Loucy (cell line): ENCODE measurements at regions not wholly inside any gene's neighbourhood (a gene's known extent, or its start where the extent isn't known, plus 50 kb on each side); places are given as distances from the start of the nearest gene placed in this dataset.

Source experiments
- H2AFZ ChIP-seq: fragments of 200-600 bp; sonication (generic); 2 replicates; pipeline ENCODE4 v1.6.0; 2016; ENCODE audit warnings: antibody characterized with exemption, mild to moderate bottlenecking, low read length, moderate library complexity
- H3F3A ChIP-seq: fragments of 200-600 bp; 2 replicates; pipeline ENCODE4 v1.6.0; 2016; ENCODE audit warnings: antibody characterized with exemption, low read depth, mild to moderate bottlenecking
- H3K27me3 ChIP-seq: fragments of 200-600 bp; sonication (generic); 2 replicates; pipeline ENCODE4 v1.6.1; 2014; ENCODE audit warnings: low read length, mild to moderate bottlenecking; ENCODE audit not compliant: insufficient read depth, poor library complexity, severe bottlenecking
- H3K36me3 ChIP-seq: fragments of 200-600 bp; sonication (generic); 2 replicates; pipeline ENCODE4 v1.6.1; 2016; ENCODE audit warnings: low read length; ENCODE audit not compliant: insufficient read depth
- H3K4me1 ChIP-seq: fragments of 200-600 bp; sonication (generic); 2 replicates; pipeline ENCODE4 v1.5.1; 2014; ENCODE audit warnings: low read length, mild to moderate bottlenecking; ENCODE audit not compliant: insufficient read depth, poor library complexity, severe bottlenecking
- H3K4me2 ChIP-seq: fragments of 200-600 bp; sonication (generic); 2 replicates; pipeline ENCODE4 v1.6.0; 2014; ENCODE audit warnings: antibody characterized with exemption, low read length, low read depth, mild to moderate bottlenecking; ENCODE audit not compliant: poor library complexity, severe bottlenecking
- H3K4me3 ChIP-seq: fragments of 200-600 bp; sonication (generic); 2 replicates; pipeline ENCODE4 v1.5.1; 2014; ENCODE audit warnings: low read length, mild to moderate bottlenecking, mixed read lengths; ENCODE audit not compliant: poor library complexity, severe bottlenecking
- H3K79me2 ChIP-seq: fragments of 200-600 bp; sonication (generic); 2 replicates; pipeline ENCODE4 v1.6.1; 2014; ENCODE audit warnings: low read length; ENCODE audit not compliant: insufficient read depth
- H3K9ac ChIP-seq: fragments of 200-600 bp; sonication (generic); 2 replicates; pipeline ENCODE4 v1.6.0; 2014; ENCODE audit warnings: mild to moderate bottlenecking, low read depth, low read length, moderate library complexity; ENCODE audit not compliant: poor library complexity, severe bottlenecking
- H3K9me2 ChIP-seq: fragments of 200-600 bp; sonication (generic); replicated peaks from 2 replicates; pipeline ENCODE4 v1.6.1; 2016; ENCODE audit warnings: low read depth, low read length, mixed read lengths
- H3K9me3 ChIP-seq: fragments of 200-600 bp; sonication (generic); 2 replicates; pipeline ENCODE4 v1.6.1; 2014; ENCODE audit warnings: mild to moderate bottlenecking, antibody characterized with exemption, low read length, low read depth; ENCODE audit not compliant: insufficient read depth
- H4K20me1 ChIP-seq: fragments of 200-600 bp; sonication (generic); 2 replicates; pipeline ENCODE4 v1.6.0; 2014; ENCODE audit warnings: antibody characterized with exemption, low read length, mild to moderate bottlenecking; ENCODE audit not compliant: insufficient read depth, poor library complexity, severe bottlenecking
- CTCF ChIP-seq: fragments of 200-600 bp; sonication (generic); conservative IDR thresholded peaks from 2 replicates; pipeline ENCODE4 v1.5.1; 2014; ENCODE audit warnings: mild to moderate bottlenecking, antibody characterized with exemption, low read length
- EZH2phosphoT487 ChIP-seq: fragments of 200-600 bp; IDR thresholded peaks from 2 replicates; pipeline ENCODE4 v1.6.1; 2018; ENCODE audit warnings: antibody characterized with exemption, mild to moderate bottlenecking, moderate library complexity, borderline replicate concordance

- no peaks in the 10 kb centered on the region for H4K20me1 ChIP-seq
- no peak overlapping the region for H3K9ac ChIP-seq
- H3K79me2 ChIP-seq: no peaks in the 10 kb centered on the region
- H3K36me3 ChIP-seq: no peaks in the 10 kb centered on the region
- no peak overlapping the region for H3K4me3 ChIP-seq
- H3K9me2 ChIP-seq: no peaks in the 10 kb centered on the region
- no peak overlapping the region for H3K4me2 ChIP-seq
- no peaks in the 10 kb centered on the region for H3F3A ChIP-seq
- H2AFZ ChIP-seq: no peak overlapping the region
- no peaks in the 10 kb centered on the region for H3K27me3 ChIP-seq
- no peaks in the 10 kb centered on the region; the same call in 1 of the 2 replicates for H3K9me3 ChIP-seq
- TF ChIP-seq EZH2phosphoT487 (no peak), CTCF (no peak)
- no peaks in the 10 kb centered on the region for H3K4me1 ChIP-seq
Observed at GRCh38 chr4:181498148-181498547, 745.1 kb upstream of the TENM3 start.

- no peaks in the 10 kb centered on the region for H3K9me2 ChIP-seq
- H3K27me3 ChIP-seq: no peaks in the 10 kb centered on the region
- H4K20me1 ChIP-seq: no peaks in the 10 kb centered on the region
- H2AFZ ChIP-seq: no peak overlapping the region
- H3K9me3 ChIP-seq: no peaks in the 10 kb centered on the region; the same call in 1 of the 2 replicates
- no peak overlapping the region for H3K4me2 ChIP-seq
- H3K4me3 ChIP-seq: no peak overlapping the region
- H3K79me2 ChIP-seq: no peaks in the 10 kb centered on the region
- TF ChIP-seq EZH2phosphoT487 (no peak), CTCF (no peak)
- no peaks in the 10 kb centered on the region for H3K36me3 ChIP-seq
- H3F3A ChIP-seq: no peaks in the 10 kb centered on the region
- no peaks in the 10 kb centered on the region for H3K4me1 ChIP-seq
- no peak overlapping the region for H3K9ac ChIP-seq
Observed at GRCh38 chr4:181502611-181503010, 740.6 kb upstream of the TENM3 start.

GRCh38 chr4:181503687-181504390 lies 739.4 kb upstream of the TENM3 start:
- H3F3A ChIP-seq: no peaks in the 10 kb centered on the region
- no peak overlapping the region for H3K4me3 ChIP-seq
- no peaks in the 10 kb centered on the region for H3K27me3 ChIP-seq
- H3K9me2 ChIP-seq: no peaks in the 10 kb centered on the region
- H3K9me3 ChIP-seq: no peaks in the 10 kb centered on the region; the same call in 1 of the 2 replicates
- no peaks in the 10 kb centered on the region for H4K20me1 ChIP-seq
- TF ChIP-seq CTCF (no peak), EZH2phosphoT487 (no peak)
- no peaks in the 10 kb centered on the region for H3K36me3 ChIP-seq
- H3K79me2 ChIP-seq: no peaks in the 10 kb centered on the region
- no peak overlapping the region for H3K4me2 ChIP-seq
- H2AFZ ChIP-seq: no peak overlapping the region
- H3K4me1 ChIP-seq: no peaks in the 10 kb centered on the region
- H3K9ac ChIP-seq: no peak overlapping the region
